ENCODE measurements at regions not wholly inside any gene's neighbourhood (a gene's known extent, or its start where the extent isn't known, plus 50 kb on each side); places are given as distances from the start of the nearest gene placed in this dataset.
"Not testable (repeated sequence)": the region's sequence is repeated elsewhere in the genome, so short reads cannot be mapped to it uniquely, and the experiment has no call there.

DNA sequence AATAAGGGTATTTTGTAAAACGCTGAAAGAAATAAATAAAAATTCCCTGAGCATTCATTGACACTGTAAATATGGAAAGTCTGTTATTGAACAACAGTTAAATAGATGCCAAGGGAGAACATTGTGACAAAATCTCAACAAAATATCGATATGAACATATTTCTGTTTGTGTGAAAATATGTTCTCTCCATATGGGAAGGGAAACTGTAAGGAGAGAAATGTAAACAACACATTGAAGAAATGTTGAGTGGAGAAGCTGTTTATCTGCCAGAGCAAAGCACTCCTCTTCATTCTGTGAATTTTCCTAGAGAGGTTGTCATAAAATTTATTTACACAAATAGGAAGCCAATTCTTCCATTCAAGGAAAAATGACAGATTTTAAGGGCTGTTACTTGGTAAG is 57.1 kb upstream of the EOMES start:
- Mint-ChIP-seq H3K4me1 (ENCODE audit: low read depth in 2 of 2) (peaks cover 0 to 2% of the 10 kb centered on the region in 2 donors), H3K36me3 (ENCODE audit: insufficient read depth) (no peaks in the 10 kb centered on the region), H3K27ac (no peak overlapping the region), H3K4me3 (no peak overlapping the region), H3K27me3 (peaks cover 0 to 15% of the 10 kb centered on the region in 2 donors), H3K9me3 (no peaks in the 10 kb centered on the region)
- DNase-seq (no peak), ATAC-seq (replicated peaks) (no peak)

DNA sequence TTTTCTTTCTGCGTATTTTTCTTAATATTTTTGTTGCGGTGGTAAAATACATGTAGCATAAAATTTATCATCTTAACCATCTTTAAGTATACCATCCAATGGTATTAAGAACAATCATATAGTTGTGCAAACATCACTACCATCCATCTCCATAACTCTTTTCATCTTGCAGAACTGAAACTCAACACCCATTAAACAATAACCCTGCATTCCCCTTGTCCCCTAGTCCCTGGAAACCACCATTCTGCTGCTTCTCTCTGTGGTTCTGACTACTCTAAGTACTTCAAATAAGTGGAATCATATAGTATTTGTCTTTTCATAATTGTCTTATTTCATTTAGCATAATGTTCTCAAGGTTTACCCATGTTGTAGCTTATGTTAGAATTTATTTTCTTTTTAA is 67.3 kb upstream of the EOMES start:
- ATAC-seq (replicated peaks) (no peak), DNase-seq (no peak)
- Mint-ChIP-seq H3K9me3 (no peaks in the 10 kb centered on the region), H3K36me3 (ENCODE audit: insufficient read depth) (peaks cover 3% of the 10 kb centered on the region), H3K4me3 (no peak overlapping the region), H3K27me3 (peaks cover 0 to 18% of the 10 kb centered on the region in 2 donors), H3K4me1 (ENCODE audit: low read depth in 2 of 2) (no peaks in the 10 kb centered on the region), H3K27ac (no peak overlapping the region)

DNA sequence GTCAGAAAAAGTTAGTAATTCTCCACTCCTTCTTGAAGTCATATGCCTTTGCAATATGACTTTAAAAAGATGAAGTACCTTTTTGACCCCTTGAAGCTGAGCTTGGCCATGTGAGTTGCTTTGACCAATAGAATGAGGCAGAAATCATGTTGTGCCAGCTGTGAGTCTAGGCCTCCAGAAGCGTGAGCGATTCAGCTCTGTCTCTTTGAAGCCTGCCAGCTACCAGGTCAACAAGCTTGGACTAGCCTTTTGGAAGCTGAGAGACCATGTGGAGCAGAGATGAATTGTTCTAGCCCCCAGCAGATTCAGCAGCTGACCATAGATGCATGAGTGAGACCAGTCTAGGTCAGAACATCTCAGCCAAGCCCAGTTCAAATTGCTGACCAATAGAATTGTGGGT is 69.8 kb upstream of the EOMES start:
- no peaks in the 10 kb centered on the region for H3K9me3 Mint-ChIP-seq
- H3K27ac Mint-ChIP-seq: no peak overlapping the region
- peaks cover 3% of the 10 kb centered on the region for H3K36me3 Mint-ChIP-seq (ENCODE audit: insufficient read depth)
- DNase-seq: no peak
- no peaks in the 10 kb centered on the region for H3K4me1 Mint-ChIP-seq (ENCODE audit: low read depth in 2 of 2)
- H3K27me3 Mint-ChIP-seq: peaks cover 0 to 2% of the 10 kb centered on the region in 2 donors
- H3K4me3 Mint-ChIP-seq: no peak overlapping the region
- no peak for ATAC-seq (replicated peaks)

- H3K36me3 Mint-ChIP-seq (ENCODE audit: insufficient read depth): peaks cover 3% of the 10 kb centered on the region
- H3K9me3 Mint-ChIP-seq: no peaks in the 10 kb centered on the region
- H3K27ac Mint-ChIP-seq: no peak overlapping the region
- no peak overlapping the region for H3K4me3 Mint-ChIP-seq
- H3K4me1 Mint-ChIP-seq (ENCODE audit: low read depth in 2 of 2): no peaks in the 10 kb centered on the region
- ATAC-seq (replicated peaks) (no peak), DNase-seq (no peak)
- no peaks in the 10 kb centered on the region for H3K27me3 Mint-ChIP-seq
Measured at GRCh38 chr3:27792869-27793268, 70.7 kb upstream of the EOMES start.

- no peak for DNase-seq
- H3K27ac Mint-ChIP-seq: no peak overlapping the region
- no peaks in the 10 kb centered on the region for H3K4me1 Mint-ChIP-seq (ENCODE audit: low read depth in 2 of 2)
- no peaks in the 10 kb centered on the region for H3K27me3 Mint-ChIP-seq
- no peak overlapping the region for H3K4me3 Mint-ChIP-seq
- no peaks in the 10 kb centered on the region for H3K9me3 Mint-ChIP-seq
- peaks cover 3% of the 10 kb centered on the region for H3K36me3 Mint-ChIP-seq (ENCODE audit: insufficient read depth)
- no peak for ATAC-seq (replicated peaks)
Measured at GRCh38 chr3:27794211-27794610, 72.1 kb upstream of the EOMES start.

GRCh38 chr3:27796365-27796875 is 74.3 kb upstream of the EOMES start:
- Mint-ChIP-seq H3K4me1 (ENCODE audit: low read depth in 2 of 2) (no peaks in the 10 kb centered on the region), H3K4me3 (no peak overlapping the region), H3K27me3 (no peaks in the 10 kb centered on the region), H3K36me3 (ENCODE audit: insufficient read depth) (no peaks in the 10 kb centered on the region), H3K27ac (no peak overlapping the region), H3K9me3 (no peaks in the 10 kb centered on the region)
- no peak for DNase-seq
- no peak for ATAC-seq (replicated peaks)

DNA sequence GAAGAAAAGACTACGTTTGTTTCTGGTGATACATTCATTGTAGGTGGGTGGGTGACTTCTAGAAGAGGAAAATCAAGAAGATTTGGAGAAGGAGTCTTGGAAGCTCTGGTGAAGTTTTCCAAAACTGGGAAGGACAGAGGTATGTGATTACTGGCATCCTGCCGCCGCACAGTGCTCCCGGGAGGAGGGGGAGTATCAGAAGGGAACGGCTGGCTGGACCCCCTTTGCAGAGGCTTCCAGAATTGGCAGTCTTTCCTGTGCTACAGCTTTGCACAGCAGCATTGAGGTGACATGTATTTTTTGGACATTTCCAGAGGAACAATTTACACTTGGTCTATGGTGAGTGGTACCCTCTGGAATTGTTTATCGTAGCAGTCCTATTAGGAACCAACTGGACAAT is 75.7 kb upstream of the EOMES start:
- Mint-ChIP-seq H3K36me3 (ENCODE audit: insufficient read depth) (no peaks in the 10 kb centered on the region), H3K27ac (no peak overlapping the region), H3K9me3 (no peaks in the 10 kb centered on the region), H3K27me3 (no peaks in the 10 kb centered on the region), H3K4me1 (ENCODE audit: low read depth in 2 of 2) (no peaks in the 10 kb centered on the region), H3K4me3 (no peak overlapping the region)
- ATAC-seq (replicated peaks) (no peak), DNase-seq (no peak)

DNA sequence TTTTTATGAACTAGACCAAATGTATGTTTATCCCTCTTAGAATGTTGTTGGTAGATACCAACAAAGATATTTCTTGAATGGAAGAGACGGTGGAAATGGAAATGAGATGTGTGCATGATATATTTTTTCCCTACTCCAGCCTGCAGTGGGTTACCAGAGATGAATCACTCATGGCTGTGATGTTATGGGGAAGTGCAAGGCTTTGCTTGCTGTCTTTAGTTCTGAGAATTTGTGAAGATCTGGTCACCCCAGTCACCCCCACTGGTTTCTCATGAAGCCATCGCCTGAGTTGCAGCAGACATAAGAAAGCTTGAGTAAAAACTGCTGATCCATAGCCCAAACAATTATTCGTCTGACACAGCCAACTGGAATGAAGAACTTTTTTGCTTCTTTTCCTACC is 78.1 kb upstream of the EOMES start:
- Mint-ChIP-seq H3K27me3 (no peaks in the 10 kb centered on the region), H3K27ac (no peak overlapping the region)
- DNase-seq: no peak

GRCh38 chr3:27802425-27802824 is 80.3 kb upstream of the EOMES start:
- Mint-ChIP-seq H3K4me3 (no peak overlapping the region), H3K36me3 (ENCODE audit: insufficient read depth) (no peaks in the 10 kb centered on the region), H3K9me3 (no peaks in the 10 kb centered on the region), H3K27ac (no peak overlapping the region), H3K4me1 (ENCODE audit: low read depth in 2 of 2) (peaks cover 0 to 2% of the 10 kb centered on the region in 2 donors), H3K27me3 (no peaks in the 10 kb centered on the region)
- no peak for ATAC-seq (replicated peaks)
- DNase-seq: no peak

More for the DNA sequence above, 78.1 kb upstream of the EOMES start:
- Mint-ChIP-seq H3K4me1 (ENCODE audit: low read depth in 2 of 2) (peaks cover 0 to 2% of the 10 kb centered on the region in 2 donors), H3K9me3 (no peaks in the 10 kb centered on the region), H3K36me3 (ENCODE audit: insufficient read depth) (no peaks in the 10 kb centered on the region), H3K4me3 (no peak overlapping the region)
- ATAC-seq (replicated peaks): no peak

DNA sequence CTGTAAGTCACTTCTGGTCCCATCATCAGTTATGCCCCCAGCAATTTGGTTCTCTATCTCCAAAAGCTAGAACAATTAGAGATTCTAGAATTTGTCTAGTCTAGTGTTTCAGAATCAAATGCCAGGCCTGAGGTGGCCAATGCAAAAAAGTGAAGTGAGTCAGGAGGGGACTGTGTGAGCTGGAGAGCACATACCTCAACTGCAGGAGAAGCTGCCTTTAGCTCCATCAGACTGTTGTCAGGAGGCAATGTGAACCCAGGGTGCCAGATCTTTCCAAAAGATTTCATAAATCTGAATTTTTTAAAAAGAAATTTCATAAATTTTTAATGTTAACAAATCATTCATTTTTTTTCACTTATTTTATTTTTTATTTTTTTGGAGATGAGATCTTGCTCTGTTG is 80.7 kb upstream of the EOMES start:
- Mint-ChIP-seq H3K27me3 (no peaks in the 10 kb centered on the region), H3K4me1 (ENCODE audit: low read depth in 2 of 2) (peaks cover 0 to 2% of the 10 kb centered on the region in 2 donors), H3K27ac (no peak overlapping the region), H3K4me3 (no peak overlapping the region), H3K9me3 (no peaks in the 10 kb centered on the region), H3K36me3 (ENCODE audit: insufficient read depth) (no peaks in the 10 kb centered on the region)
- no peak for DNase-seq
- ATAC-seq (replicated peaks): no peak

- DNase-seq (no peak), ATAC-seq (replicated peaks) (peak; percentile 24)
- Mint-ChIP-seq H3K36me3 (ENCODE audit: insufficient read depth) (no peaks in the 10 kb centered on the region), H3K27ac (peak overlapping the region in 1 of 2 donors; percentile 32), H3K9me3 (no peaks in the 10 kb centered on the region), H3K4me3 (no peak overlapping the region), H3K4me1 (ENCODE audit: low read depth in 2 of 2) (peaks cover 0 to 2% of the 10 kb centered on the region in 2 donors), H3K27me3 (no peaks in the 10 kb centered on the region)
Measured at GRCh38 chr3:27805282-27805681, 83.2 kb upstream of the EOMES start.

DNA sequence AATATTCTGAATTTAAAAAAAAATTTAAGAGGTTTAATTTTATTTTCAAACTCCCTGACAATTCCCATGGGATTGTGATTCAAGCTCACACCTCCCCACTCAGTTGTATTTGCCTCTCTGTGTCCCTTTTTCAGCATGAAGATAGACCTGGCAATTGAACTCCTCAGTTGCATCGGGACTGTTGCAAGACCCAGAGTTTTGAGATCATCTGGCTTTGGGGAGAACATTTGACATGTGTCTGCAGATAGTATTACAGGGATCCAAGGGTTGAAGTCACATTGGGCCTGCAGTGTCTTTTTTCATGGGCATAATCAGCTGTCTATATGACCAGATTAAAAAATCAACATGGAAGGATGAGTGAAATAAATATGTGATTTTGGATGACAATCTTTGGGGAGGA is 91.1 kb upstream of the EOMES start:
- no peak overlapping the region for H3K27ac Mint-ChIP-seq
- H3K9me3 Mint-ChIP-seq: no peaks in the 10 kb centered on the region
- ATAC-seq (replicated peaks) (no peak), DNase-seq (no peak)
- no peaks in the 10 kb centered on the region for H3K4me1 Mint-ChIP-seq (ENCODE audit: low read depth in 2 of 2)
- H3K36me3 Mint-ChIP-seq (ENCODE audit: insufficient read depth): no peaks in the 10 kb centered on the region
- H3K27me3 Mint-ChIP-seq: no peaks in the 10 kb centered on the region
- no peak overlapping the region for H3K4me3 Mint-ChIP-seq

GRCh38 chr3:27821609-27822008 is 99.5 kb upstream of the EOMES start:
- not testable (repeated sequence) for H3K4me3 Mint-ChIP-seq; H3K27me3 Mint-ChIP-seq; H3K36me3 Mint-ChIP-seq (ENCODE audit: insufficient read depth); ATAC-seq (replicated peaks); DNase-seq; H3K27ac Mint-ChIP-seq; H3K9me3 Mint-ChIP-seq
- peaks cover 8 to 12% of the 10 kb centered on the region in 2 donors for H3K4me1 Mint-ChIP-seq (ENCODE audit: low read depth in 2 of 2)

- Mint-ChIP-seq H3K27me3 (no peaks in the 10 kb centered on the region), H3K36me3 (ENCODE audit: insufficient read depth) (no peaks in the 10 kb centered on the region), H3K4me1 (ENCODE audit: low read depth in 2 of 2) (peaks cover 19 to 21% of the 10 kb centered on the region in 2 donors), H3K4me3 (no peak overlapping the region), H3K9me3 (no peaks in the 10 kb centered on the region), H3K27ac (no peak overlapping the region)
- DNase-seq: no peak
- no peak for ATAC-seq (replicated peaks)
Measured at GRCh38 chr3:27824312-27825200, 102.4 kb upstream of the EOMES start.

Measured in effector memory CD8-positive, alpha-beta T cell (primary cell).